NCI-H82 treated with DMSO at 0.1 percent for 48 hours (cell line): ENCODE measurements at regions not wholly inside any gene's neighbourhood (a gene's known extent, or its start where the extent isn't known, plus 50 kb on each side); places are given as distances from the start of the nearest gene placed in this dataset.

Experiments used
- DNase-seq: peaks from one replicate; lab custom pipeline; 2025; ENCODE audit not compliant: unreplicated experiment; lab: John Stamatoyannopoulos, UW

DNA sequence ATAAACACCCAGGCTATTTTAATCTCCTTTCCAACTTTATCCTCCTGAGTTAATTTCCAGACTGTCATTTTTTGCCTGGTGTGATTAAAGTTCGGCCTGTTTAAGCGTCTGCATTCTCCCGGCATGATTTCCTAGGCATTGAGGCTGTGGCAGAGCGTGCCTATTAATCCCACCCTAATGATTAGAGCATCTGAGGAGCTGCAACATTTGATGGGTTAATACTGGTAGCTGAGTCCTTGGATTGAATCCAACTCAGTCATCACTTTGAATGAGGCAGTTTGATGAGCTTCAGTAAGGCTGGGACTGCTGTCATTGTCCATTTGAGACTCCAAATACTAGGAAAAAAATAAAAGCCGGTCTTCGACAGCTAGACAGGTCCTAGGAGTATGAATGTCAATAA lies 882.5 kb downstream of the SLC4A3 start:
- DNase-seq: peak; percentile 96

GRCh38 chr2:220510668-220511067 lies 883.2 kb downstream of the SLC4A3 start:
- no peak for DNase-seq

DNA sequence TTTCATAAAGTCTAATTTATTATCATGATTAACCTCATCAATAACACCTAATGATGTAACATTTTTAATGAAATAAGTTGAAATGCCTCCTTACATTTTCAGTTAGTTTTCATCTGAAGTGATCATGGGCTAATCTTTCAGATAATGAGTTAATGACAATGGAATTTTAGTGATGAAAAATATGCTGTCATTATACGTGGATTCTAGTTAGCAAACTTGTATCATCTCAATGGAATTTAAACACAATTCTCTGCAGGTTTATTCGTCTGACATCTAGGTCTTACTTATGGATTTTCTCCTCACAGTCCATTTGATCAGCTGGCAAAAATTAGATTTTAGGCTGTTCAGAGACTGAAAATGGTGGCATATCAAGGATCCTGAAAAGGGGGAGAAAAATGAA lies 885.0 kb downstream of the SLC4A3 start:
- no peak for DNase-seq

GRCh38 chr2:220513573-220514288 lies 886.3 kb downstream of the SLC4A3 start:
- DNase-seq: no peak

- no peak for DNase-seq
Measured at GRCh38 chr2:220521551-220521950, 894.1 kb downstream of the SLC4A3 start.

DNA sequence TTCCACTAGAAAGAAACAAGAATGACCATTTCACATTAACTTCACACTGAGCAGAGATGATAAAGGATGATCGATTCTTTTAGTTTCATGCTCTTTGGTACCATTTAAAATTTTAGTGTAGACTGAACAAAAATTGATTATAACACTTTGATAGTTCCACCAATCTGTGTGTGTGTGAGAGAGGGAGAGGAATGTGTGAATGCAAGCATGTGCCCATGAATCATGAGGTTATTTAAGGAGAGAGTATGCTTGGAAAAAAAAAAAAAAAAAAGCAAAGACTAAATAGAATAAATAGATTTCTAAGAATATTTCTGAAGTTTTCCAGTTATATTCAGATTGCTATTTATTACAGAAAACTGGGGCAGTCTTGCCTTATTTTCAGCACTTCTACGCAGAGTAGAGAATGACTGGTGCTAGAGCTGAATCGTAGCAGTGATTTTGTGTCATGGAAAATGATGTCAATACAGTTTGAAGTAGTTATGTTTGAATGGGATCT lies 900.8 kb downstream of the SLC4A3 start:
- DNase-seq: no peak

DNA sequence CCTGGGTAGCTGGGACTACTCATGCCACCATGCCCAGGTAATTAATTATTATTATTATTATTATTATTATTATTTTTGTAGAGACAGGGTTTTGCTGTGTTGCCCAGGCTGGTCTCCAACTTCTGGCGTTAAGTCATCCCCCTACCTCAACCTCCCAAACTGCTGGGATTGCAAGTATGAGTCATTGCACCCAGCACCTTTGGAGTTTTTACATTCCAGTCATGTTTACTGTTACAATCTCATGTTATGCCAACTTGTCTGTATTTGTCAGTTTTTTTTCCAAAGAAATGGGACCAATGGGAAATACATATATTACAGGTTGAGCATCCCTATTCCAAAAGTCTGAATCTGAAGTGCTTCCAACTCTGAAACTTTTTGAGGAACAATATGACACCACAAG lies 903.8 kb downstream of the SLC4A3 start:
- DNase-seq: no peak

DNA sequence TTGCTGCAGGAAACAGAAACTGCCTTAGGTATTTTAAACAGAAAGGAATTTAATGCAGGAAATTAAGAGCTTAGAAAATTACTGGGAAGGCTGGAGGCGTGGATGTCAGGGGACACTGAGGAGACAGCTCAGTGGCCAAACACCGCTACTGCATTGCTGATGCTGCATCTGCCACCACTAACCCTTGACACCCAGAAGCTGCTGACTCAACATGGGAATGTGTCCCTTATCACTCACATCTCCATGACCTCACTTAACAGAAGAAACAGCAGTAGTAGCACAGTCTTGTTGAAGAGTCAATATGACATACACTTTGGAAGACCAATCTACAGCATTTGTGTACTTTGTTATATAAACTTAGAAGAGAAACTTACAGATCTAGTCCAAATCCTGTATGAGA lies 906.1 kb downstream of the SLC4A3 start:
- no peak for DNase-seq

- no peak for DNase-seq
Measured at GRCh38 chr2:220539481-220539880, 912.1 kb downstream of the SLC4A3 start.

DNA sequence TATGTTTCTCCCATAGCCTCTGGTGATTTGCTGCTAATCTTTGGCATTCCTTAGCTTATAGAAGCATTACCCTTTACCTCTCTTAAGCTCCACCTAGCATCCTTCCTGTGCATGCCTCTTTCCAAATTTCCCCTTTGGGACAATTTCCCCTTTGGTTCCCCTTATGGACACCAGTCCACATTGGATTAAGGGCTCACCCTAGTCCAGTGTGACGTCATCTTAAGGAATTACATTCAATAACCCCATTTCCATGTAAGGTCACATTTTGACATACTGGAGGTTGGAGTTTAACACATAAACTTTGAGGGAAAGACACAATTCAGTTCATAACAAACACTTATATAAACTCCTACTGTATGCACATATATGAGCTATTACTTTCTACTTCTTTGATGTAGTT lies 916.6 kb downstream of the SLC4A3 start:
- no peak for DNase-seq

DNA sequence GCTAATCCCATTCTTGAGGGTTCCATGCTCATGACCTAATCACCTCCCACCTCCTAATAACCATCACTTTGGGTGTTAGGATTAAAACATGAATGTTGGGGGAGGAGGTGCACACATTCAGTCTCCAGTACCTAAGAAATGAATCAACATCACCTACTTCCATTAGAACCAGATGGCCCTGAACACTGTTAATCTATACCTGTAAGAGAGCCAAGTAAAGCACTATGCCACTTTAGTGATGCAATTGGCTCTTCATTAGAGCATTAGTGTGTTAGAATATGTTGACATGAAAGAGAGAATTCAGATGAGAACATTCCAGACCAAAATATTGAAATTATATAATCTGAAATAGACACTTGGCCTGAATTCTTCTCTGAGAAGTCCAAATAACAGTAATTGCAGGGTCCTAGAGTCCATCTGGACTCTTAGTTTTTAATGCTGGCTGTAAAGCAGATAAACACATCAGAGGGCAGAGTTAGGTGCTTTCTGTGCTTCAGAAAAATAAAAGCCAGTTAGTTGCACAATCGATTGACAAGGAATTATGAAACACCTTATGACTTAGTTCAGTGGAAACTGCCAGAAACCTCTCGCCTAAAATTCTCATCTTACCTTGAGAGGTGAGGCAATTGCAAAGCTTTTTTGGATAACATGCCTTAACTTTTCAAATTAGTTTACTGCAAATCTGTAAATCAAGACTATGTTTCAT lies 923.7 kb downstream of the SLC4A3 start:
- DNase-seq: peak; percentile 45

GRCh38 chr2:220552790-220553535 lies 925.5 kb downstream of the SLC4A3 start:
- no peak for DNase-seq

GRCh38 chr2:220555961-220556630 lies 928.7 kb downstream of the SLC4A3 start:
- no peak for DNase-seq

DNA sequence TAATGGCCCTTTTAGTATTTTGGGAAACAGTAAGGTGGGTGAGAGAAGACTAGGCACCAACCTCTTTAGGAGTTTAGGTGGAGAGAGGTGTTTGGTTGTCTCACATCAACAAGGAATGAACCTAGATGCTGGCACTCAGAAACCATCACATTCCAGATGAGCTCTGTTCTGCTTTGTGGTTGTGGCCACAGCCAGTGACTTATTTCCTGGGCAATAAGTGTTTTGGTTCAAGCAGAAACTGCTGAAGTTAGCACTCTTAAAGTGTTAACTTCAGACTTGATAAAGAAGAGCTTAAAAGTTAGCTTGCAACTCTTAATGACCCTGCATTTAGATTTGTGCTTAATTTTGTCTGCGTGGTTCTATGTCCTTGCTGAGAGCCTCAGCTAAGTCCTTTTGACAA lies 929.2 kb downstream of the SLC4A3 start:
- no peak for DNase-seq

- DNase-seq: no peak
Measured at GRCh38 chr2:220560192-220560591, 932.8 kb downstream of the SLC4A3 start.

DNA sequence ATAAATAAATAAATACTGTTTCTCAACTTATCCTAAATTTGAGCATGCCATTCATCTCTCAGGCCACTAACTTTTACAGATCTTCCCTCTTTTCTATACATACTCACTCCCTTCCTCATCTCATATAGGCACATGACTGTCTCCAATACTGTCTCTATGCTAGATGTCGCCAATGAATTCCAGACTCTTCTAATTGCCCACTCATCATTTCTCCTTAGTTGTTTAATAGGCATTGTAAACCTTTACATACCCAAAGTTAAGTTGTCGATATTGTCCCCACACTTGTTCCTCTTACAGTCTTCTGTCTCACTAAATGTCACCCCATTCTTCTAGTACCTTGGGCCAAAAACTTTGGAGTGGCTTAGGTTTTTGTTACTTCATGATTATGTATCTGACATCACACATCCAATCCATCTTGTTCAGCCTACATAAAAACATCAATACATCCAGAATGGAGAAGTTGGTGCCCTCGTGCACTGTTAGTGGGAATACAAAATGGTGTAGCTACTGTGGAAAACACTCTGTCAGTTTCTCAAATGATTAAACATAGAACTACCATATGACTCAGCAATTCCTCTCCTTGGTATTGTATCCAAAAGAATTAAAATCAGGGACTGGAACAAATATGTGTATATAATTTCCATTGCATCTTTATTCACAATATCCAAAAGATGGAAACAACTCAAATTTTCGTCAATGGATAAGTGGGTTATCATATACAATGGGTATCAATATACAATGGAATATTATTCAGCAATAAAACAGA lies 935.1 kb downstream of the SLC4A3 start:
- no peak for DNase-seq

DNA sequence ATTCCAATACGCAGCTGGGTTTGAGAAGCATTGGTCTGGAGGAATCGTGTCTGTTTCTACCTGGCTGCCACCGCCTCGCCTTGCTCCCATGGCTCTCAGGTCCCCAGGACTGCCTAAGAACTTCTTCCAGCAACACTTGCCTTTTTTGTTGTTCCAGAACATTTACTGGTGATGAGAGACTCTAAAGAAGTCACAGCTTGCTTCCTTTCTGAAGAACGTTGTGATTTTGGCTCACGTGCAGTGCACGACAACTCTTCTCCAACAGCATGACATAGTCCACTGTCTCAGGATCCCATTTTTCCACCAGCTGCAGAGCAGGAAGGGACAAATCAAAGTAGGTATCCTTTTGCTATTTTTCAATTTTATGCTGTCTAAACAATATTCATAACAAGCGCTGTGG lies 940.9 kb downstream of the SLC4A3 start:
- no peak for DNase-seq

DNA sequence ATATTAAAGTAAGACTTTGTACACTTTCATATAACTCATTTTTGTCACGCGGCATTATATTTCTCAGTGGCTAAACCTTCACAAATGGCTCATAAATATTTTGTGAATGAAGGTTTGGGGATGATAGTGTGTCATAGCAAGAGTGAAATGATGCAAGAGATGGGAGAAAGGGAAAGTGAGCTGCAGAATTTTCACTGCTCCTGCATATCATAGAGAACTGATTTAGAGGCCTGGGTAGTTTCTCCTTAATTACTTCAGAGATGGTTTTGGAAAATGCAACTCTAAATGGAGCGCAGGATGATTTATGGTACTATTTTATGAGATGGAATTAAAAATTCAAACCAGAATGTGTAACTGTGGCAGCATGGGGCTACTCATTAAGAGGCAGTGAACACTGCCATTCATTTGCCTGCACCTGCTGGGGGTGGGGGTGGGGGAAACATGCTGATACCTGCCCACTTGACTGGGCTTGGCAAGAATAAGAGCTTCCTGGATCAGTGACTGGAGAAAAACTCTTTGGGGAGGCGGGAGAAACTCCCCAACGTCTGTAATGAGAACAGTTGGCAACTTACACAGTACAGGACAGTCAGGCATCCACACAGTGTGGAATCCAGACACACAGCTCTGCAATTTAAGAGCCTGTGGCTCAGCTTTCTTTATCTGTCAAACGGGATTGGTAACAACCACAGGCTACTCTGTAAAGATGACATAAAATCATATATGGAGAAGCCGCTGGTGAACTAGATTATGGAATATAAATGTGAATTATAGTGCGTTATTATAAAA lies 941.9 kb downstream of the SLC4A3 start:
- DNase-seq: no peak

DNA sequence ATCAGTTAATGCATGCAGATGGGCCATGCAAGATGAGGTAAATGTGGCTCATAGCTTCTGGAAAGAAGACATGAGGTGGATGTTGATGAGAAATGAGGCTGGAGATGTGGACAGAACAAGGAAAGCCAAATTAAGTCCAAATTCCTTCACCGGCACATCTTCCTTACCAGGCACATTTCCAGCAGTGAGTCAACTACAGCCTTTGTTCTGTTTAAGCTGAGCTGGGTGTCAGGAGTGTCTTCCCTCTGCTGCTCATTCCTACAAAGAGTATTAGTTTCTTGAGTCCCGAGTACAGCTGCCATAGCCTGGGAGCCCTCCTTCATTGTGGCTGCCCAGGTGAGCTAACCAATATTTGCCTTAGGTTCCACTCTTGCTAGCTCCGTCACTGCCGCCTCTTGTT lies 945.0 kb downstream of the SLC4A3 start:
- no peak for DNase-seq

DNA sequence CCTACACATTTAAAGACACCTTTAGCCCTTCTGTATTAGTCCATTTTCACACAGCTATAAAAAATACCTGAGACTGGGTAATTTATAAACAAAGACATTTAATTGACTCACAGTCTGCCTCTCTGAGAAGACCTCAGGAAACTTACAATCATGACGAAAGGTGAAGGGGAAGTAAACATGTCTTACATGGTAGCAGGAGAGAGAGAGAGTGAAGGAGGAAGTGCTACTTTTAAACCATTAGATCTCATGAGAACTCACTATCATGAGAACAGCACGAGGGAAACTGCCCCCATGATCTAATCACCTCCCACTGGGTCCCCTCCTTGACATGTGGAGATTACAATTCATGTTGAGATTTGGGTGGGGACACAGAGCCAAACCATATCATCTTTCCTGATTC lies 946.6 kb downstream of the SLC4A3 start:
- DNase-seq: no peak
